Stomach (tissue), 4 donors: ENCODE measurements at regions not wholly inside any gene's neighbourhood (a gene's known extent, or its start where the extent isn't known, plus 50 kb on each side); places are given as distances from the start of the nearest gene placed in this dataset.

ENCODE experiments used
- POLR2A ChIP-seq, 4 donors: fragments of 450-650 bp; IDR thresholded peaks; one replicate each; pipeline ENCODE4 v1.6.1; 2016; ENCODE audit warnings: antibody characterized with exemption in 4 of 4, control low read depth in 2 of 4, mild to moderate bottlenecking in 1 of 4, moderate library complexity in 1 of 4
- TF ChIP-seq, protein P1 (sequence below), 7 experiments: fragments of 450-650 bp in 4 of 7; fragments of 200-600 bp in 3 of 7; sonication (generic) in 3 of 7; IDR thresholded peaks; one replicate each; pipeline ENCODE4 v1.5.1; 2016 to 2019; ENCODE audit warnings: antibody characterized with exemption in 7 of 7, control low read depth in 2 of 7, mild to moderate bottlenecking in 1 of 7

DNA sequence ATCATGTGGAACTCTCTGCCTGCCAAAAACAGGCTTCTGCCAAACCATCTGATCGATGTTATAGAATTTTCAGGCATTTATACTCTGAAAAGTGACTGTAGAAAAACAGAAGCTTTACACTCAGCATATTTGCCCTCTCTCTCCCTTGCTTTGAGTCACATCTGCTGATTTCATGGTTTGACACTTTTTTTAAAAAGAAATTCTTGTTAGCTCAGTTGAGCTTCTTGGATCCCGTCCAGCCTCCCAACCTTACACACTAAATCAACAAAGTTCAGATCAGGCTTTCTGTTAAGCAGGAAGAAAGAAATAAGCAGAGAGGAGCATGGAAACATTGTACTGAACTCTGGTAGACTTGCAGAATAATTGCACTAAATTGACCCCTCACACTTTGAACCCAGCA lies 193.6 kb upstream of the SEL1L start:
- TF ChIP-seq, protein P1, sequence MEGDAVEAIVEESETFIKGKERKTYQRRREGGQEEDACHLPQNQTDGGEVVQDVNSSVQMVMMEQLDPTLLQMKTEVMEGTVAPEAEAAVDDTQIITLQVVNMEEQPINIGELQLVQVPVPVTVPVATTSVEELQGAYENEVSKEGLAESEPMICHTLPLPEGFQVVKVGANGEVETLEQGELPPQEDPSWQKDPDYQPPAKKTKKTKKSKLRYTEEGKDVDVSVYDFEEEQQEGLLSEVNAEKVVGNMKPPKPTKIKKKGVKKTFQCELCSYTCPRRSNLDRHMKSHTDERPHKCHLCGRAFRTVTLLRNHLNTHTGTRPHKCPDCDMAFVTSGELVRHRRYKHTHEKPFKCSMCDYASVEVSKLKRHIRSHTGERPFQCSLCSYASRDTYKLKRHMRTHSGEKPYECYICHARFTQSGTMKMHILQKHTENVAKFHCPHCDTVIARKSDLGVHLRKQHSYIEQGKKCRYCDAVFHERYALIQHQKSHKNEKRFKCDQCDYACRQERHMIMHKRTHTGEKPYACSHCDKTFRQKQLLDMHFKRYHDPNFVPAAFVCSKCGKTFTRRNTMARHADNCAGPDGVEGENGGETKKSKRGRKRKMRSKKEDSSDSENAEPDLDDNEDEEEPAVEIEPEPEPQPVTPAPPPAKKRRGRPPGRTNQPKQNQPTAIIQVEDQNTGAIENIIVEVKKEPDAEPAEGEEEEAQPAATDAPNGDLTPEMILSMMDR (IDR thresholded peaks at IDR 0.05), result no peak
- no peak for TF ChIP-seq POLR2A (IDR thresholded peaks at IDR 0.05)
